GM13977 (cell line): ENCODE measurements at regions not wholly inside any gene's neighbourhood (a gene's known extent, or its start where the extent isn't known, plus 50 kb on each side); places are given as distances from the start of the nearest gene placed in this dataset.

Experiments used
- DNase-seq: peaks from one replicate; pipeline ENCODE4 v3.0.0; 2012; ENCODE audit warnings: low spot score
- in situ Hi-C: fragments of 300-500 bp; cut with MboI; formaldehyde crosslinking; loops from one replicate; pipeline ENCODE4 v1.12.0; 2022; ENCODE audit warnings: low sequenced_read_pairs, low pct_unique_long_range_greater_than_20kb, mixed read lengths, inconsistent platforms; ENCODE audit not compliant: unreplicated experiment
- TF ChIP-seq, protein P1 (sequence below): IDR thresholded peaks from 2 replicates; pipeline ENCODE4 v1.5.1; 2012; ENCODE audit warnings: mild to moderate bottlenecking, control low read depth; ENCODE audit not compliant: insufficient read depth; ENCODE audit errors: extremely low read depth, missing control alignments

DNA sequence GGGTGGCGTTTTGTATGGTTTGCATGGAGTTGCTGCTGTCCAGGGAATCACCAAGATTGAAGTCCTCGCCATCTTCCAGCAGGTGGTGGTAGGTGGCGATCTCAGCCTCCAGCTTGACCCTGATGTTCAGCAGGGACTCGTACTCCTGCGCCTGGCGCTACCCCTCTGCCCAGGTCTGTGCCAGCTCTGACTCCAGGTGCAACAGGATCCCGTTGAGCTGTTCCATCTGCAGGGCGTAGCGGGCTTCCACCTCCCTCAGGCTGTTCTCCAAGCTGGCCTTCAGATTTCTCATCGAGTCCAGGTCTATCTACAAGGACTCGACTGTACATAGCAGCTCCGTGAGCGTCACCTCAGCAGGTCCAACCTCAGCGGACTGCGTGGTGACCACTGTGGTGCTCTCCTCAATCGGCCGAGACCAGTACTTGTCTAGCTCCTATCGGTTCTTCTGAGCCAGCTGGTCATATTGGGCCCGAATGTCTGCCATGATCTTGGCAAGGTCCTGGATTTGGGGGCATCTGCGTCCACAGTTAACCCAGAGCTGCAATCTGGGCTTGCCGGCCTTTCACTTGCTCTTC, 1584.8 kb upstream of the ACO1 start:
- TF ChIP-seq, protein P1, sequence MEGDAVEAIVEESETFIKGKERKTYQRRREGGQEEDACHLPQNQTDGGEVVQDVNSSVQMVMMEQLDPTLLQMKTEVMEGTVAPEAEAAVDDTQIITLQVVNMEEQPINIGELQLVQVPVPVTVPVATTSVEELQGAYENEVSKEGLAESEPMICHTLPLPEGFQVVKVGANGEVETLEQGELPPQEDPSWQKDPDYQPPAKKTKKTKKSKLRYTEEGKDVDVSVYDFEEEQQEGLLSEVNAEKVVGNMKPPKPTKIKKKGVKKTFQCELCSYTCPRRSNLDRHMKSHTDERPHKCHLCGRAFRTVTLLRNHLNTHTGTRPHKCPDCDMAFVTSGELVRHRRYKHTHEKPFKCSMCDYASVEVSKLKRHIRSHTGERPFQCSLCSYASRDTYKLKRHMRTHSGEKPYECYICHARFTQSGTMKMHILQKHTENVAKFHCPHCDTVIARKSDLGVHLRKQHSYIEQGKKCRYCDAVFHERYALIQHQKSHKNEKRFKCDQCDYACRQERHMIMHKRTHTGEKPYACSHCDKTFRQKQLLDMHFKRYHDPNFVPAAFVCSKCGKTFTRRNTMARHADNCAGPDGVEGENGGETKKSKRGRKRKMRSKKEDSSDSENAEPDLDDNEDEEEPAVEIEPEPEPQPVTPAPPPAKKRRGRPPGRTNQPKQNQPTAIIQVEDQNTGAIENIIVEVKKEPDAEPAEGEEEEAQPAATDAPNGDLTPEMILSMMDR: no peak
- in situ Hi-C loops: no loop called here
- DNase-seq: no peak

DNA sequence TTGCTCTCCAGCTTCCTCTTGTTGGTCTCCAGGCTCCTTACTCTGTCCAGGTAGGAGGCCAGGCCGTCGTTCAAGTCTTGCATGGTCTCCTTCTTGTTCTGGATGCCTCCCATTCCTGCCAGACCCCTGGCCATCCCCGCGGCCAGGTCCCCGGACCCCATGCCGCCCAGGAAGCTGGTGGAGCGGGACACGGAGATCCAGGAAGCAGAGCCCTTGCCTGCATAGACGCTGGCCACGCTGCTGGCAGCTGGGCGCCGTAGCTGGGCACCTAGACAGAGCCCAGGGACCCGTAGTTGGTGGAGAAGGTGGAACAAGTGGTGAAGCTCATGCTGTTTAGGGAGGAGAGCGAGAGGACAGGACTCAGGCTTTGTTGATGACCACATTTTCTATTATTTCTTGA, 1584.0 kb upstream of the ACO1 start:
- no peak for DNase-seq
- in situ Hi-C loops: no loop called here
- TF ChIP-seq, protein P1: no peak

DNA sequence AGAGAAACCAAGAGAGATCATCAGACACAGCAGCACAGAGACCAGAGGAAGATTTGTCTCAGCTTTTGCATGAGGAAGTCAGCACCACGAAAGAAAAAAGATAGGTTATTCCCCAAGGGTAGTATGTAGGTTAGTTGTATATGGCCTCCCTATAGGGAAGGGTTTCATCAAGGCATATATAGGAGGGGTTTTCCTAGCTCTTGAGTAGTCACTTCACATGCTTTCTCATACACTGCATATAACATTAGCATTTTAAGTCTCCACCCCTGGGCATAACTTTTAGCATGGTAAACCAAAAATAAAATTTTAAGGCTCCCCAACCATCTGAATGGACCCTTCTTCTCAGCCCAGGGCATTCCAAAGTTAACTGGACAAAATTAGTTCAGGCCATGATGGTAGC, 1571.6 kb upstream of the ACO1 start:
- DNase-seq: no peak
- TF ChIP-seq, protein P1: no peak
- in situ Hi-C loops: no loop called here

DNA sequence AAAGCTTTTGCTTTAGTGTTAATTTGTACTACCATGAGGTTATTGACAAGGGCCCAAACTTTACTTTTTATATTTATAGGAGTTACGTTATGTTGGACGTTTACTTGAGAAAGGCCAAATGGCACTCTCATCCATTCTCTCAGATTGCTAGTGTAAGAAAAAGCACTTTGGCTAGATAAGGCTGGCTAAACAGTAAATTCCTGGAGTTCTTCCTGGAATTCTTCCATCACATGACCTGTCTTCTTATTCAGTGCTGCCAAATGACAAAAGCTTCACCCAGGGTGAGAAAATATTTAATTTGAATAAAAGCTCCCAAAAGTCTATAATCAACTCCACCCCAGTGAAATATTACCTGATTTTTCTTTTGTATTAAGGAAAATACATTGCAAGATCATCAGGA, 1568.9 kb upstream of the ACO1 start:
- DNase-seq: no peak
- TF ChIP-seq, protein P1: no peak
- in situ Hi-C loops: no loop called here

DNA sequence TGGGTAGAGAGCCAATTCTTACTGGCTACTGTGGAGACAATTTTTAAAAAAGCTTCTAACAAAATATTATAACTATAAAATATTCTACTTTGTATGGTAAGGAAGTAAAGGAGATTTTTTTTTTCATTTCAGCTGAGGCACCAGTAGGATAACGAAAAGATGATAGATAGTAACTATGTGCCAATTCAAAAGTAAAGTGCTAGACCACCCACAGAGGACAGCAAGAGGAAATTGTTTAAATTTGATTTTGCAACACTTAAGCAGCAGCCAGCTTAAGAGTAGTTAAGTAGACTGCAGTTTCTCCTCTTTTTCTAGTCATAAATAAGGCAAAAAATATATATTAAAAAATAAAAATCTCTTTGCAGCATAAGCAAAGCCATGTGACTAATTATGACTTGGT, 1539.3 kb upstream of the ACO1 start:
- in situ Hi-C loops: no loop called here
- DNase-seq: no peak
- TF ChIP-seq, protein P1: no peak

DNA sequence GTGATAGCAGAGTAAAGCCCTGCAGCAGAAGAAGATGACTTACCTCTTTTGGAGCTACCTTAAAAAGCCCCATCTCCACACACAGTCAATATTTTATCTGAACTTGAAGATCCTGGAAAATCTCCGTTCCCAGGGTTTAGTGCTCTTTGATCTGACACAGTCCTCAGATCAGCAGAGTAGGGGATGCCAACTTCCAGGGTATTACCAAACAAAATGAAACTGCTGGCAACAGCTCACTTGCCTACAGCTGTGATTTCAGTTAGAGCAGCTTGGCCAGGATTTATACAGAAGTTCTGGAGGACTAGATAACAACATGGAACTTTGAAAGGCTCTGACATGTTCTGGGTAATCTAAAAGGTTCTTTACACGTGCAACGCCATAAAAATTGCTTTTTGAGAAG, 1537.8 kb upstream of the ACO1 start:
- DNase-seq: no peak
- in situ Hi-C loops: no loop called here
- TF ChIP-seq, protein P1: no peak

DNA sequence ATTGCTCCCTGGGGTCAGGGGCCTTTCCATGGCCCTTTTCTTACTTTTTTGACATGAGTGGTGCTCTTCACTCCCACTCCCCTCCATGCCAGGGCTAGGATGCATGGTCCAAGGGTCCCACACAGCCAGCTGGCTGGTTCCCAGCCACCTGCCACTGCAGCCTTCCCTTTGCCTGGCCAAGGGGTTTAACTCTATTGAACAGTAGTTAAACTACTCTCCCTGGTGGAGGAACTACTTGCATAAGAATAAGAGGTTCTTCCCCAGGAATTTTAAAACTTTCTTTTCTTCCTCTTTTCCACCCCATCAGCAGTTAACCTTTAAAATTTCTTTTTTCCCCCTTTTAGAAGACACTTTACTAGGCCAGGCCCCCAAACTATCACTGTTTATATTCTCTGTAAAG, 1532.8 kb upstream of the ACO1 start:
- TF ChIP-seq, protein P1: no peak
- no peak for DNase-seq
- in situ Hi-C loops: no loop called here
